ENCODE measurements at regions not wholly inside any gene's neighbourhood (a gene's known extent, or its start where the extent isn't known, plus 50 kb on each side); places are given as distances from the start of the nearest gene placed in this dataset.

DNA sequence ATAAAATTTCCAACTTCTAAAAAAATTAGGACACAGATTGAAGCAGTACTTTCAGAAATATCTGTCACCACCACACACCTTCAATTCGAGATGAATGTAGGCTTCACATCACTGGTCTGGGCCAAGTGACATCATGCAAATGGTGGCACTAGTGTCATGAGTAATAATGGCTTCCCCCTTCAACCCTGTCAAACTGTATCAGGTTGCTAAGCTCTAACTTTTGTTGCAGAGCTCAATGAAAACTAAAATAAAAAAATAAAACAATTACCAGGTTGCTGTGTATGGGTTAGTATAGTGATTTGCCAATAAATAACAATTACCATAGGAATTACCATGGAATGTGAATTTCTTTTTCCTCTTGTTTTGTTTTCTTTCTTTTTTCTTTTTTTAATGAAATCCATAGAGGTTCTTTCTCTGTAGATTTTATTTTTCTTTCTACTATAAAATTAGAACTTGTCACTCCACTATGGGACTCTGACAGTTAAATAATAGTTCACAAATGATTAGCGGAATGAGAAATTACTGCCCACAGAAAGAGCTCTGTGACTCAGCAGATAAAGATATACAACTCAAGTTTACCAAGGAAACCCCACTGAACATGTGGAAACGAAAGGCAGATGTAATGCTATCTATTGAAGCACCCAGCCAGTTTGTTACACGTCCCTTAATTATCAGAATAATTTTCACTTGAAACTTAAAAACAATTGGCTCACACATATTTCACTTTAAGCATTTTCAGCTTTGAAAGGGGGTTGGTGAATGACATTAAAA, 783.8 kb upstream of the WWC1 start:
- DNase-seq (ENCODE audit: low read depth), result no peak
- TF ChIP-seq, protein P1, sequence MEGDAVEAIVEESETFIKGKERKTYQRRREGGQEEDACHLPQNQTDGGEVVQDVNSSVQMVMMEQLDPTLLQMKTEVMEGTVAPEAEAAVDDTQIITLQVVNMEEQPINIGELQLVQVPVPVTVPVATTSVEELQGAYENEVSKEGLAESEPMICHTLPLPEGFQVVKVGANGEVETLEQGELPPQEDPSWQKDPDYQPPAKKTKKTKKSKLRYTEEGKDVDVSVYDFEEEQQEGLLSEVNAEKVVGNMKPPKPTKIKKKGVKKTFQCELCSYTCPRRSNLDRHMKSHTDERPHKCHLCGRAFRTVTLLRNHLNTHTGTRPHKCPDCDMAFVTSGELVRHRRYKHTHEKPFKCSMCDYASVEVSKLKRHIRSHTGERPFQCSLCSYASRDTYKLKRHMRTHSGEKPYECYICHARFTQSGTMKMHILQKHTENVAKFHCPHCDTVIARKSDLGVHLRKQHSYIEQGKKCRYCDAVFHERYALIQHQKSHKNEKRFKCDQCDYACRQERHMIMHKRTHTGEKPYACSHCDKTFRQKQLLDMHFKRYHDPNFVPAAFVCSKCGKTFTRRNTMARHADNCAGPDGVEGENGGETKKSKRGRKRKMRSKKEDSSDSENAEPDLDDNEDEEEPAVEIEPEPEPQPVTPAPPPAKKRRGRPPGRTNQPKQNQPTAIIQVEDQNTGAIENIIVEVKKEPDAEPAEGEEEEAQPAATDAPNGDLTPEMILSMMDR (IDR thresholded peaks at IDR 0.05; ENCODE audit: insufficient read depth, low read depth, low read length, missing control alignments), result no peak
- H3K4me3 ChIP-seq (ENCODE audit: low read length), result no peak overlapping the region

DNA sequence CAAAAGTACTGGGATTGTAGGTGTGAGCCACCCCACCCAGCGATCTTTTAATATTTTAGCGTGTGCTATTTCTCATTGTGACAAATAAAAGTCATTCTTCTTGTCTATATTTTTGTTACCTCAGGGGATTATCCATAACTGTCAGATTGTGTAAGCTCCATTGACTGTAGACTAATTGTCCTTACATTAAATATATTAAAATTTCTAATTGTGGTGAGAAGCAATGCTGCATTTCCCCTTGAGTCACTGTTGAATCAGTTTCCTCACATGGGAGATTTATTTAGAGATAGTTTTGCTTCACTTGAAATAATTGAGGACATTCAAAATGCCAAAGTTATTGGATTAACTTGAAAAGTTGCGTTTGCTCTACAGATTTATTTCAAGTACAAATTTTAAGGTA, 782.4 kb upstream of the WWC1 start:
- TF ChIP-seq, protein P1 (IDR thresholded peaks at IDR 0.05; ENCODE audit: insufficient read depth, low read depth, low read length, missing control alignments), result no peak
- no peak for DNase-seq (ENCODE audit: low read depth)
- no peak overlapping the region for H3K4me3 ChIP-seq (ENCODE audit: low read length)

DNA sequence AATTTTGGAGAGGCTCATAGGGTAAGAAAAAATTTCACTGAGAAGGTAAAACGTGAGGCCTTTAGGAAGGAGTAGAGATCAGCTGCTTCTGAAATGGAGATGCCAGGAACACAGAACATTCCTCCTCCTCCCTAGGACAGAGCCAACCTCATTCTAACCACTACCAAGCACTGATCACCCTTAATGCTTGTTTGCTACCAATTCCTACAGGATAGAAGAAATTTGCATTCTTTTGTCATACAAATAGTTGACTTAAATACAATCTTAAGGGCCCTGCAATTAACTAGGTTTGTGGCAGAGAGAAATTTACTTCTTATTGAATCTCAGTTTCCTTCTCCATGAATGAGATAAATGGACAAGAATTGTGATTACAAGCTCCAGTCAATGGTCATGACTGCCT, 780.2 kb upstream of the WWC1 start:
- TF ChIP-seq, protein P1 (IDR thresholded peaks at IDR 0.05; ENCODE audit: insufficient read depth, low read depth, low read length, missing control alignments), result no peak
- no peak for DNase-seq (ENCODE audit: low read depth)
- H3K4me3 ChIP-seq (ENCODE audit: low read length), result no peak overlapping the region

DNA sequence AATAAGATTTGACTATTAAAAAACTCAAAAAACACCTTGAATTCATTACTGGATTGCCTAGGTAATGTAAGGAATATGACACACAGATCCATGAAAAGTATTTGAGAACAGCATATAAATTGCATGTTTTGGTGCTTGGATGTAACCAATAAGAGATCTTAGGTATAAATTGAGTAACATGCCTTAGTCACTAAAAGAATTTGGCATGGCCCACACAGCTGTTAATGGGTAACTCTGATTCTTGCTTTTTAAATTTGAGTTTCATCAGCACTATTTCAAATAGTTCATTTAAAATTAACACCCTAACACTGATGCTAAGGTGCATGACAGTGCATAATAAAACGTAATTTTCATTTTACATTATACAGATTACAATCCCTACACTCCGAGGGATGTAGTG, 779.3 kb upstream of the WWC1 start:
- H3K4me3 ChIP-seq (ENCODE audit: low read length), result no peak overlapping the region
- DNase-seq (ENCODE audit: low read depth), result no peak
- TF ChIP-seq, protein P1 (IDR thresholded peaks at IDR 0.05; ENCODE audit: insufficient read depth, low read depth, low read length, missing control alignments), result no peak

DNA sequence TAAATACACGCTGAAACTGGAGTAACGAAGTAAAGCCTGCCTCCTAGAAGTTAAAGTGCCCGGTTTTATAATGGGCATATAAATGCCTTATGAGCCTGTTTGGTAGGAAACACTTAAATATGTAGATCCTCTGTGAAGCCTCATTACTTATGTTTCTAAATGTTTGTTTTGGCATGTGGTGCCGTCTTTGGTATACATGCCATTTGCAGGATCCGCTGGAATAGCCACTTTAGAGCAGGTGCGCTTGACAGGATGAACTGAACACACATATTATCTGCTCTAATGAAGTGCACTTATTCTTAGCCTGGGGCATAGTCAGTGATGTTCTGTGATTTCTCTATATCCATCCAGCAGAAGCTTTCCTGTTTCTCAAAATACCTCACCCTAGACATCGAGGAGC, 778.1 kb upstream of the WWC1 start:
- no peak for DNase-seq (ENCODE audit: low read depth)
- TF ChIP-seq, protein P1 (IDR thresholded peaks at IDR 0.05; ENCODE audit: insufficient read depth, low read depth, low read length, missing control alignments), result no peak
- no peak overlapping the region for H3K4me3 ChIP-seq (ENCODE audit: low read length)

DNA sequence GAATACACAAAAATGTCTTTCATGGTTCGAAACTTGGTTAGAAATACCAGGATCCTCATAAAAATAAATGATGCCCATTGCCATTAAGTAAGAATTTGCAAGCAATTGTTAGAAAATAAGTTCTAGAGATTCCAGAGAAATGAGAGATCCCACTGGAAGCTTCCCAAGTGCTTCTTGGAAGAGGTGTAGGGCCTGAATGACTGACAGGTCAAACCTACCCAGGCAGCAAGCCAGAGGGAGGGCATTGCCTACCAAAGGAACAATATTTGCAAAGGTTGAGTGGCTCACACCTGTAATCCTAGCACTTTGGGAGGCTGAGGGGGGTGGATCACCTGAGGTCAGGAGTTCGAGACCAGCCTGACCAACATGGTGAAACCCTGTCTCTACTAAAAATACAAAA, 777.0 kb upstream of the WWC1 start:
- TF ChIP-seq, protein P1 (IDR thresholded peaks at IDR 0.05; ENCODE audit: insufficient read depth, low read depth, low read length, missing control alignments), result no peak
- no peak overlapping the region for H3K4me3 ChIP-seq (ENCODE audit: low read length)
- DNase-seq (ENCODE audit: low read depth), result no peak

DNA sequence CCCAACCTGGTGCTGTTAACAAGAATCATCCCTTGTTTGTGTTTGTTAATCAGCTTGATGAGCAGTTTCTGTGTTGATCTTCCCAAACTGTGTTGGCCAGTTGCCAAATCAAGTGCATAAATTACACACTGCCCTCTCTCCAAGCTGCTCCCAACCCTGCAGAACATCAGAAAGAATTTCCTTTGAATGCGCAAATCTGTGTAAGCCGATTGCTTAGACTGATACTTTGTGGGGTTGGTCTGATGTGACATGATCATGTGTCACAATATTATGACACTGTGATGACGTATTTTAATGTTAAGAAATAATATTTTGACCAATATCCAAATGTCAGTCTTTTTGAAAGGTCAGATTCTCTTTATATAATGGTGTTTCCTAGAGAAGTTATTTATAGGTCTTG, 766.4 kb upstream of the WWC1 start:
- TF ChIP-seq, protein P1 (IDR thresholded peaks at IDR 0.05; ENCODE audit: insufficient read depth, low read depth, low read length, missing control alignments), result no peak
- peak; percentile 21 for DNase-seq (ENCODE audit: low read depth)
- no peak overlapping the region for H3K4me3 ChIP-seq (ENCODE audit: low read length)
